ENCODE measurements at regions not wholly inside any gene's neighbourhood (a gene's known extent, or its start where the extent isn't known, plus 50 kb on each side); places are given as distances from the start of the nearest gene placed in this dataset.

GRCh38 chr2:241924069-241924908 lies 54.8 kb downstream of the RTP5 start:
- DNase-seq = no peak

- DNase-seq = no peak
Measured at GRCh38 chr2:241924909-241925250, 55.4 kb downstream of the RTP5 start.

GRCh38 chr2:241925277-241925676 lies 55.7 kb downstream of the RTP5 start:
- DNase-seq = no peak

- DNase-seq = no peak
Measured at GRCh38 chr2:241925821-241926441, 56.4 kb downstream of the RTP5 start.

GRCh38 chr2:241926541-241927311 lies 57.2 kb downstream of the RTP5 start:
- DNase-seq = no peak

GRCh38 chr2:241929551-241930490 lies 60.3 kb downstream of the RTP5 start:
- no peak for DNase-seq

GRCh38 chr2:241931084-241931975 lies 61.8 kb downstream of the RTP5 start:
- no peak for DNase-seq

- no peak for DNase-seq
Measured at GRCh38 chr2:241931976-241932898, 62.7 kb downstream of the RTP5 start.

- DNase-seq = no peak
Measured at GRCh38 chr2:241932899-241933178, 63.3 kb downstream of the RTP5 start.

- DNase-seq = no peak
Measured at GRCh38 chr2:241933179-241933911, 63.8 kb downstream of the RTP5 start.

- no peak for DNase-seq
Measured at GRCh38 chr2:241935314-241935713, 65.8 kb downstream of the RTP5 start.

- DNase-seq = no peak
Measured at GRCh38 chr2:241935774-241936173, 66.2 kb downstream of the RTP5 start.

- no peak for DNase-seq
Measured at GRCh38 chr2:241936457-241937133, 67.1 kb downstream of the RTP5 start.

- DNase-seq = no peak
Measured at GRCh38 chr2:241937297-241937696, 67.8 kb downstream of the RTP5 start.

- DNase-seq = no peak
Measured at GRCh38 chr2:241939541-241939940, 70.0 kb downstream of the RTP5 start.

- DNase-seq = no peak
Measured at GRCh38 chr2:241940329-241940728, 70.8 kb downstream of the RTP5 start.

- DNase-seq = no peak
Measured at GRCh38 chr2:241941691-241942301, 72.3 kb downstream of the RTP5 start.

- no peak for DNase-seq
Measured at GRCh38 chr2:241942416-241943208, 73.1 kb downstream of the RTP5 start.
